Fibroblast of upper back skin (primary cell): ENCODE measurements at regions not wholly inside any gene's neighbourhood (a gene's known extent, or its start where the extent isn't known, plus 50 kb on each side); places are given as distances from the start of the nearest gene placed in this dataset.
"Not testable (repeated sequence)": the region's sequence is repeated elsewhere in the genome, so short reads cannot be mapped to it uniquely, and the experiment has no call there.

ENCODE experiments used
- DNase-seq: peaks from one replicate; pipeline ENCODE4 v3.0.0-alpha.2; 2013

DNA sequence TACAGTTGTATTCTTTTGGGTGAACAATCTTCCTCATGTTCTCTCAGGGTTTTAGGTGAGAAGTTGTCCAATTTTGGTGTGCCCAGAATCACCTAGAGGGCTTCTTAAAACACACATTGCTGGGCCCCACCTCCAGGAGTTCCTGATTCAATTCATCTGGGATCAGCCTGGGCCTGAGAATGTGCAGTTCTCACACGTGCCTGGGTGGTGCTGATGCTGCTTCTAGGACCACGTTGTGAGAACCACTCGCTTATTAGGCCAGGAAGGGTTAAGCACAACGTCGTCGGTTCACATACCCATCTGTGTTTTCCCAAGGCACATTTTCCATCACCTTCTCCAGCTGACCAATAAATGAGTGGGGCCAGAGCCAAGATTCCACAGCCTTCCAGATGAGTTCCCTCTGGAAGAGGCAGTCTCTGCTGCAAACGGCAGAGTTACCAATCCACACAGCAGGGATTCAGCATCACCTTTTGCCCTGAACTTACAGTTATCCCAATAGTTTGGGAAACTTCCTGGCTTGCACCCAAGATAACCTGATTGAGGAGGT, 277.7 kb upstream of the HNRNPA3 start:
- peak; percentile 34 for DNase-seq

DNA sequence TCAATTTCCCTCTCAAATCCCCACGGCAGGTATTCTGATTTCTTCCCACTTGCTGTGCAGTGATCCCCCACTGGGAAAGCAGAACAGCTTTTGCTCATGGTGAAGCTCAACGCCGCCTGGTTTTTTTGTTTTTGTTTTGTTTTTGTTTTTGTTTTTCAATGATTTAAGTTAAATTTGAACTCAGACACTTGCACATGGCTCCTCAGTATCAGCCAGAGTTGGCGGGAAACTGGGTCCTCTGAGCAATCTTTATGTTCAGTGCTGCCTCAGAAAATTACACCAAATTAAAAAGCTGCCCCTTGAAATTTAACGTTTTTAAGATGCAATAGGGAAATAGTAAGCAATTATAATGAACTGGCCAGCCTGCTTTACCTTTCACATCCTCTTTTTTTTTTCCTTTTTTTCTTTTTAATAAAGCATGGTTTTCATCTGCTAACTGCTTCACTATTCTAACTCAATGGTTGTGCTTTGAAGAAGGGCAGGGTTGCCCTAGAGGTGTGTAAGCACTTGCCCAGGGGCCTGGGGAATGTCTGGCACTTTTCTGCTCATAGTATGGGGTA, 277.0 kb upstream of the HNRNPA3 start:
- DNase-seq, result no peak

DNA sequence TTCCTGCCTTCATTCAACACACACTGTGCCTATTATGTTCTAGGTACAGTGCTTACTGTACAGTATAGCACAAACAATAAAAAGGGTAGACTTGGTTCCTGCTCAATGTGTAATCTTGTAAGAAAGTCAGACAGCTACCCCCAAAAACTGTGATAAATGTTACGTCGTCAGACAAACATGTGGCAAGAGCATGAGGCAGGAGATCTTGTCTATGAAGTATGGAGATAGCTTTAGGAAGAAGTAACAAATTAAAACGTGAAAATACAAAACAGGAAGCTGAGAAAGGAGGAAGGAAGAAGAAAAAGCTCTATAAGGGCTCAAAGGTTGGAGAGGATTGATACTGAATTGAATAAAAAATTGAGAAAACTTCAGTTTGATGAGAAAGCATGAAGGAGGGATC, 276.2 kb upstream of the HNRNPA3 start:
- DNase-seq, result no peak

DNA sequence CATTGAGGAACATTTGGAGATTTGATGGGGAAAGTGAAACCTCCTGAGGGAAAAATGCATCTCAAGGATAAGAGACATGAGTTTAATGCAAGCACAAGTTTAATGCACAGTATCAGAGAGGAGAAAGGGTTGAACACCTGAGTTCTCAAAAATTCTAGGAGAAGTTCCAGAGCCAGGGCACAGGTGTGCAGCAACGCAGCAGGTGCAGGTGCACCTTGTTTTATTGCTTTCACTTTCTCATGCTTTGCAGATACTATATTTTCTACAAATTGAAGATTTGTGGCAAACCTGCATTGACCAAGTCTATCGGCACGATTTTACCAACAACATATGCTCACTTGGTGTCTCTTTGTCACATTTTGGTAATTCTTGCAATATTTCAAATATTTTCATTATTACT, 267.6 kb upstream of the HNRNPA3 start:
- DNase-seq, result no peak

DNA sequence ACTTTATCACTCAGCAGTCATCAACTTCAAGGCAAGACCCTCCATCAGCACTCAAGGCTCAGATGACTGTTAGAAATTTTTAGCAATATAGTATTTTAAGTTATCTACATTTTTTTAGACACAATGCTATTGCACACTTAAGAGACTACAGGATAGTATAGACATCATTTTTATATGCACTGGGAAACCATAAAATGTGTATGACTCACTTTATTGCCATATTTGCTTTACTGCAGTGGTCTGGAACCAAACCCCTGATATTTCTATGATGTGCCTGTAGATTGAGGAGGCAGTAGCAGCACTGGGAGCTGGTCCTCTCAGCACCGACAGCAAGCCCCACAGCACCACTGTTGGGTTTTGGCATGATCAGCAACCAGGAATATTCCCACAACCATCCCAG, 264.8 kb upstream of the HNRNPA3 start:
- DNase-seq, result peak; percentile 8

DNA sequence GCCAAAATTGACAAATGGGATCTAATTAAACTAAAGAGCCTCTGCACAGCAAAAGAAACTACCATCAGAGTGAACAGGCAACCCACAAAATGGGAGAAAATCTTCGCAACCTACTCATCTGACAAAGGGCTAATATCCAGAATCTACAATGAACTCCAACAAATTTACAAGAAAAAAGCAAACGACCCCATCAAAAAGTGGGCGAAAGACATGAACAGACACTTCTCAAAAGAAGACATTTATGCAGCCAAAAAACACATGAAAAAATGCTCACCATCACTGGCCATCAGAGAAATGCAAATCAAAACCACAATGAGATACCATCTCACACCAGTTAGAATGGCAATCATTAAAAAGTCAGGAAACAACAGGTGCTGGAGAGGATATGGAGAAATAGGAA, 261.4 kb upstream of the HNRNPA3 start:
- DNase-seq, result not testable (repeated sequence)

DNA sequence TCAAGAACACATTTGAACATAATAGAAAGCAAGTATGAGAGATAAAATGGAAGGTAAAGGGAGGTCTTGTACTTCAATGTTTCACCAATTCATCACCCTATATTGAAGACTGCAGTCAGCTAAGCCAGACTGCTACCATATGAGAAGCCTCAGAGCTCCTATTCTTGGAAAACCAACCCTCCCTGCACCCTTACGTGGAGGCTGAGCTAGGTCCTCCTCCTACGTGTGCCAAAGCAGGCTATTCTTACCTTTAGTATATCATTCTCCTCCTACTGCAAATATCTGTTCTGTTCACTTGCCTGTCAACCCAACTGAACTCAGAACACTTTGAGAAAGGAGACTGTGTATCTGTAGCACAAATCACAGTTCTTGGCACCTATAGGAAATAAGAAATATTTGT, 255.8 kb upstream of the HNRNPA3 start:
- DNase-seq, result no peak

DNA sequence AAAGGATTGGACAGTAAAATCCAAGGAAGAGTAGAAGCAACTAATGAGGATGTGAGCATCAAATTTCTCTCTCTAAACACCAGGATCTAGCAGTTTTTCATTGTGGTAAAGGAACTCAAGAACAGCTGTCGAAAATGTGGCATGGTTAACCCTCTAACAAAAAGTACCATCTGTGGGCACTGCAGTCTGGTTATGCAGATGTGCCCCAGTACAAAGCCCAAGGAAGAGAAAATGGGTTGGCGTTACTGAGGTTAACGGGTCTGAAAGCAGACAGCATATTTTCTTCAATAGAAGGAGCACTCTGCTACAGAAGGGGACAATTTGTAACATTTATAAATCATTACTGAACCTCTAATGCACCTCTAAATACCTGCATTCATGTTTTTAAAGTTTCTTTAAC, 253.0 kb upstream of the HNRNPA3 start:
- DNase-seq, result no peak

DNA sequence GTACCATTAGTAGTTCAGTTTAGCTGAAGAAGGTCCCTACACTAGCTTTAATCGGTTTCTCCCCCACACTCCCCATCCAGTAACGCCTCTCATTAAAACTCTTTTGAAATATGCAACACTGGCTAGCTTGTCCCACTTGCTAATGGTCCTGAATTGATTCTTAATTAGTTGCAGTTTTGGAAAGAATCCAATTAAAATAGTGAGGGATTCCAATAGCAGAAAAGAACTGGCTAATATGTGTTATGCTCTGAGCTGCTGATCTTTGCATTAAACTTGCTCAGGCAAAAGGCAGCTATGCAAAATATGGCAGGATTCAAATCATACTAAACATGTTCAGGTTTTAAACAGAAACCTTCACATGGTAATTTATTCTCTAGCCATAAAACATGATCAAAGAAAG, 252.5 kb upstream of the HNRNPA3 start:
- no peak for DNase-seq

DNA sequence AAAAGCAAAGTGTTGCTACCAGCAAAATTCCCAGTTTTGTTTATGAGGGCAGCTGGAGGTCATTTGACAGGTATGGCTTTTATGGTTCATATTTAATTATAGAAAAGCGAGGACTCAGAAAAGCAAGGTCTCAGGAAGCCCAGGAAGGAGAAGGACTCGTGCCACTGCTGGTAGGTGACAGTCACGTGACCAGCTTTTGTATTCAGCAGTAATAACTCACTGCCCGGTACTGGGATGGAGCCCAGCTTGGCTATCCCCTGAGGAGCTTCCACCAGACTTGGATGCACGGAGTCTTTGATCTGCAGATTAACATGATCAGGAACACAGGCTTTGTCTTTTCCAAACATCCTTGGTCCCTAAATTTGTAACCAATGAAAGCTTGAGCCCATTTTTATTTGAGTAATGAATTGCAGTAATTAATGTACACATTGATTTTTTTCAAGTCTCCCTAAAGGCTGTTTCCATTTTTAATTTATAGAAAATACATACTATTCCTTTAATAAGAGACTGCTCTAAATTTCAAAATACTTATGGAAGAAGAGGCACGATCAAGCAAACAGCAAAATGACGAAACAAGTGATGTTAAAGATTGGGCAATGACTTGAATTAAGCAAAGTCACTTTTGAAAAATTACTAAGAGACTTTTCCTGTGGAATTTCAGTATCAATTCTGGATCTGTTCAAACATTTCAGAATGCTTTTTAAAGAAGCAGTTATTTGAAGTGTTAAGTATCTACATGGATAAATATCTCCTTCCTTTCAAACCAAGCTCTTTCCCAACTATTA, 251.7 kb upstream of the HNRNPA3 start:
- DNase-seq, result no peak

DNA sequence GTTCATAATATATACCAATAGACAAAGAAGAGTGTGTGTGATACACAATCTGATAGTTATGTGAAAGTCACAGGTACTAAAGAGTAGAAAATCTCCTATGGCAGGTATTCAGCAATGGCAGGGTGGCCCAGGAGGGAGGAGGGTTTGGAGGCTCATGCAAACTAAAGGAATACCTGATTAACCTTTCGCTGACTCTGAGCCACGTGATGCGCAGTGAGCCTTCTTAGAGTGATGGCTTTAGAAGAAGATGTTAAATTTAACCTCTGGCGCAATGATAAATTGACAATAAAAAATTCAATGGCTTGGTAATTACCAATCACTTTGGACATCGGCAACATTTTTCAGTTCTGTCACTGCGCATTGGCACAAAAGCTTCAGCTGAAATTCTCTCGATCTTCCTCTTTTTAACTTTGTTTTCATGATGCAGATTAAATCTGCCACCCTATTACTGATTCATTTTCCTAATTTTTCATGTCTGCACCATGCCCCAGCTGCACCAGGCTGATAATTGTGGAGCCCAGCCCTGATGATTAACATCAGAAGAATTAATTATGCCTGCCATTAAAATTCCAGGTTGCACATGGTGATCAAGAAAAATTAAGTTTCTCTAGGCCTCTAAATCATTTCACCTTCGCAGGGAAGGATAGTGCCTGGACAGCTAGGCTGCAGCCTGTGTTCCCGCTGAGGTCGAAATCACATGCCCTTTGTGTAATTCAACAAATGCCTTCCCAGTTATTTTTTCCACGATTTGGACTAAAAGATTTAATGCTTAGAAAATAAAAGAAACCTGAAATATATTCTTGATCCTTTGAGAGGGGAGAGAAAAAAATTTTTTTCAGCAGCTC, 250.6 kb upstream of the HNRNPA3 start:
- no peak for DNase-seq

DNA sequence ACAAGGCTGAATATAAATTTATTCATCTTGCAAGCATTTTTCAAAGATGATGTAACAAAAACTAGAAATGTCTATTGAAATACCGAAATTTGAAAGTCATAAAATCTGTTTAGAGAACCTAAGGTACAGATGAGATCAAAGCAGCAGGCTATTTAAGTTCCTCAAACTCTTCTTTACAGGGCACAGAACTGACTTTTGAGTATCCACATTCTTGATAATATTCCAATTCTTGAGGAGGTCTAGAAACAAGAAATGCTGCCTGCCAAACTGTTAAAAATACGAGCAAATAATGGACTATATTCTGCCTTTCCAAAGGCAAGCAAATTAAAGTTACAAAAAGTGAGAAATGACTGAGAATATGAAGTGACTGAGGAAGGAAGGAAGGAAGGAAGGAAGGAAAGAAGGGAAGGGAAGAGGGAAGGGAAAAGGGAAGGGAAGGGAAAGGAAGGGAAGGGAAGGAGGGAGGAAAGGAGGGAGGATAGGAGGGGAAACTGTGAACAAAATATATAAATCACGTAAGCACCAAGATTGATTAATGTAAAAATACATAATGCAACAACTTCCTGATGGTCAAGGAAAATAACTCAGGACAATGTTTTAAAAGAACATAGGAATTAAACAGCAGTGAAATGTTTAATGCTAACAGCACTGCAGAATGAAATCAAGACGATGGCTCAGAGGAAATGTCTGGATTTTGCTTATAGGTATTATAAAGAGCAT, 248.9 kb upstream of the HNRNPA3 start:
- no peak for DNase-seq

DNA sequence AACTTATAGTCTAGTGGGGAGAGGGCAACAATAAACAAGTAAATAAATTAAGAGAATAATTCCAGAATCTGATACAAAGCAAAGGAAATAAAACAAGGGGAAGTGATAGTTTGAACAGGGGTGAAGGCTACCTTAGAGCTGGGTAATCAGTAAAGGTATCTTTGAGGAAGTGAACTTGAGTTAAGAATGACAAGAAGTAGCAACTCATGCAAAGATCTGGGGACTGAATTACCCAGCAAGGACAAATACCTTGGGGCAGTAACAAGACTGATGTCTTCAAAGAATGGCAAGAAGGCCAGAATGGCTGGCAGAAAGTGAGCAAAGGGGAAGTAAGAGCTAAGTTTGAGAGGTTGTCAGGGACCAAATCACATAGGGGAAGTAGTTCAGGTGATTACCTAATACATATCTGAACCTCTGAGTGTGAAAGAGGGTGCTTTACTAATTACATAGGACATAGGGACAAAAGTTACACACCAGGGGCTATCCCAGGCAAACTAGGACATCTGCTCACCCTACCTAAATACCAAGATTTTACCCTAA, 244.6 kb upstream of the HNRNPA3 start:
- no peak for DNase-seq

DNA sequence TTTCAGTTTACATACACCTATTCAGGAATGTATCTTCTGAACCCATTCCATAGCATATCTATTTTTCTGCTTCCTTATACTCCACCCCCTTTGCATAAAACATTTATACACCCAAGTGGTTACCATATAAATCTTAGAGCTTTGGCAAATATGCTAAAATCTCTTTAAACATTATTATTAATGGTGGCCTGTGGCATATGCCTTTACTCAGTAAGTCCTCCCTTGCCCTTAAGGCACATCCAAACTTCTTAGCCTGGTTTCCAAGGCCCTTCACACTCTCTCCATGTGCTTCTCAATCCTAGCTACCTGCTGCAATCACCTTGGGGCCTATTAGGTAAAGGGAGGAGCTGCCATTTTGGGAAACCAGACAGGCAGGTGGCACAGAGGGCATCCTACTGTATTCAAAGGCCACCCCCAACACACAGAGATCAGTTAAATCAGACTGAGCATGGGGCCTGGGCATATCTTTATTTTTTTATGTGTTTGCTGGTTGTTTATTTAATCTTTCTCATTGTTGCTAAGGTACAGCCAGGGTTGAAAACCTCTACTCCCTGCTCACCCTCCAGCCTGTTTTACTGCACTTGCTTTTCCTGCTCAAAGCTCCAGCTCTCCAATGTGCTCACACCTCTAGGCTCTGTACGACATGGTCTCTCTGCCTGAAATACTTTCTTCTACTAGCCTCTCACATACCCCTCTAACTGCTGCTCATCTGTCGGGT, 242.8 kb upstream of the HNRNPA3 start:
- DNase-seq, result no peak

DNA sequence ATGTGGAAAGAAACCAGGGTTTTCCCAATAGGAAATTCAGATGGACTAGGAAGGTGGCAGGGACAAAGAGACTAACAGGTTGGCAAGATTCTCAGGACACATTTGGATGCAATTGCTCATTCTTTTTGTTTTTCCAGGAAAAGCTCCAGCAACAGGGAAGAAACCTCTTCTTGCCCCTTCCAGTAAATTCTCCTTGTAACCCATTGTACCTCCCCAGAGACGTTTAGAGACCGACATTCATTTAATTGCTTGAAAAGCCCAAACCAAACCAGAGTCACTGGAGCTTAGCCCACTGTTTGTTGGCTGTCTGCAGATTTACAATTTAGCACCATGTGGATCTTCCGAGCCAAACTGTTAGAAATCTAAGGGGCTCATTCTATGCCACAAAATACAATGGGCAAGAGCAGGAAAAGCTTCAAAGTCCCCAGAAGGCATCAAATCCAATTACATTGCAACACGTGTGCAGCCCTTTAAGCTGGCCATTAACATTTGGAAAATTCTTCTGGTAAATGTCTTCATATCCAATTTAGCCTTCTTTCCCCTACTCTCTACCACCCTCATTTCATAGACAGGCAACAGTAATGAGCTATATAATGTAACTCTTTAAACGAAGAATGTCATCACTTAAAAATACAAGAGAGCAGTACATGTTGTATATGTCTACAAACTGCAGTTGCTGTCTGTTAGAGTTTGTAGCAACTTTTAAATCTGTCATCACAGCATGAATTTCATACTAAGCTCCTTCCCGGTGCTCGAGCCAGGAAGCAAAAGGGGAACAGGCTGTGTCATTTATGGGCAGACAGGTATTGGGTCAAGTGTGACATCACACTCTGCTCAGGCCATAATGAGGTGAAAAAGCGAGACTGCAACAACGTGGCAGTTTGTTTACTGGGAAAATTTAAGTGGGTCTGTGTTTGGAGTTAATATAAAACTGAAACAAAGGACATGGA, 235.6 kb upstream of the HNRNPA3 start:
- no peak for DNase-seq

DNA sequence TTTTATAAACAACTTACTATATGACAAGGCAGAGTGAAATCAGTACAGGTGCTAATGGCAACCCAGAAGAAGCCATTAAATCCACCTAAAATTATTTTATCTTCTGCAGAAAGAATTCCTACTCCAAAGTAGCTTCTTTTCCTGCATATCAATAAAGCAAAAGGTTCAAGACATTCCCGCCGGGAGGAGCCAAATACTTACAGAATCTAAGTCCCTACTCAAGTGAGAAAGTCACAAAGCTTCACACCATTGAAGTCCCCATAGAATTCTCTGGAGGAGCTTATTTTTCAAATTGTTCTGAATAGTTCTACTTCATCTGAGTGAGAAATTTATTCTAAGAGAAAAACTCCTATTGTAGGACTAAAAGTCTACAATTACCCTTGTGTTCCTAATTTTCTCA, 233.7 kb upstream of the HNRNPA3 start:
- DNase-seq, result no peak

DNA sequence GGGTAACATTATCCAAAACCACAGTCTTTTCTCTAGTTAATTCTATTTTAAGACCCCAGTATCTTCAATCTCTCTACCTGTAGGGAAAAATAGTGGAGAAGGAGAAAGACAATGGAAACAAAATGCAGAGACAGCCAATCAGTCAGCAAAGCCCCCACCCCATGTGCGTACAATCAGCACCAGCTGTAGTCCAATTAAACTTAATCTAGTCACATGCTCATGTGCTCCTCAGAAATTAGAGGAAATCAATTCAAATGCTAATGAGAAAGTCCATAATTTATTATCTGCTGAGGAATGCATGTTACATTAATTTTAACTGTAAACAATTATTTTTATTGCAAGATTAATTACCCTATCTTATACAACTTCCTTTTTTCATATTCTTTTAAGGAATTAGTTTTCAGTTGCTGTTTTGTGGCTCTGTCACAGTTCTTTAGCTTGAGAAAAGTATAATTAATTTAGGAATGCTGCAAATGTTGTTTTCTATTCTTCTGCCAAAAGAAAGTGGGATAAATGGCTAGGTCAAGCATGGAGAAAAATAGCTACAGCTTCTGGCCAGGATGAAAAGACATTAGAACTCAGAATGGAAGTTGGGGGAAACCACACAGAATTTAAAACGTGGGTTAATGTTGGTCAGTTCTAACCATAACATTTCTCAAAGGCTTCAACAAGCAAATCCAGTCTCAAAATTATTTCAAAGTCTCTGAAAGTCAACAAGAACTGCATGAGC, 232.4 kb upstream of the HNRNPA3 start:
- DNase-seq, result no peak

DNA sequence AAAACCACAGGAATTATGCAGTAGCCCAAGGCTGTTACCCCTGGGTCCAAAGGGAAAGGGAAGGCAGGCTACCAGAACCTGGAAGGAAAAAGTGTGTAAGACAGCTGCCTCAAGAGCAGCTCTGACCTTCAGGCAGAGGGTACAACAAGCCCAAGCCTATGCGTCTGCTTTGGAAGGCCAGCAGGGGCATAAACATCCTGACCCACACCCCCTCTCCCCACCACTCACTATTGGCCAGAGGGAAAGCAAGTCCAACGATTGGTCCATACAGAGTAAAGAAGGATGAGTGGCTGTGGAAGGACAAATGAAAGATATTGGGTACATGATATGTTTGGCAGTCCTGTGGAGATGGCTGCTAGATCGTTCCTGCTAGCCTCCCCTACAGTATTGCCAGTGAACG, 227.6 kb upstream of the HNRNPA3 start:
- no peak for DNase-seq

DNA sequence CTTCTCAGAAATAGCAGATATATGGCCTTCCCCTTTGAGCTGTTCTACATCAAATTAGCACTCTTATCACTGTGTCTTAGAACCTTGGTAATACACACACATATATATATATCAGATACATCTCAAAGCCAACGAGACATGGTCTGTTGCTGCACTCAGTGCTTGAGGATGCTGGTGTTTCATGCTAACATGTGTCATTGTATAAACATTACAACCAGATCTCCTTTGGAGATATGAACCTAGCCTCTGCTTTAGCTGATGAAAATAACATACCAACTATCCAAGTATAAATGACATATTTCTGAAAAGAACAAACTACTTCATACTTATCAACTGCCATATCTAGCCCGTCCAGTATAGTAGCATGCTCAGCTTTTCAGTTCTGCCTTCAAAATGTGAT, 226.7 kb upstream of the HNRNPA3 start:
- DNase-seq, result no peak

DNA sequence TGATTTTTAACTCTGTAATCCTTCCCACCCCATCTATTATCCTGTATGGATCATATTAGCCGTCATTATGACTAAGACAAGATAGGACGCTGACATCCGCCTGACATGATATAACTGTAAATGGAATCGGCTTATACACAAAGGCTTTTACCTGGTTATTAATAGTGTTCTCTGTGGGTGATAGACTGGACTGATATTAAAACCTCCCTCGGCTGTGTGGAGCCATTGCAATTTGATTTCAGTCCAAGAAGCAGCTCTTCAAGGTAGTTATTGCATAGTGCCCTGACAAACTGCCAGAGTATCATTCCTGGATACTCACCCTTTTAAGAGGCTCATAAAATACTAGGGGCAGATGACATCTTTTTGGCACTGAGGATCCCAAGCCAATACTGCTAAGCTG, 226.1 kb upstream of the HNRNPA3 start:
- peak; percentile 53 for DNase-seq
